SK-N-SH (cell line): ENCODE measurements at regions not wholly inside any gene's neighbourhood (a gene's known extent, or its start where the extent isn't known, plus 50 kb on each side); places are given as distances from the start of the nearest gene placed in this dataset.

Experiments used
- CTCF ChIA-PET: fragments of 300-600, 350-600 bp; formaldehyde crosslinking; extraction: SDS; loops from one replicate; lab custom pipeline; 2021; lab: Yijun Ruan, JAX
- POLR2A ChIA-PET: fragments of 350-600 bp; sonication (Branson Sonifier 250); formaldehyde crosslinking; extraction: SDS; loops from one replicate; lab custom pipeline; 2020; ENCODE audit warnings: antibody characterized with exemption, inconsistent platforms; lab: Yijun Ruan, JAX
- DNase-seq: peaks from one replicate; pipeline ENCODE4 v3.0.0; 2012
- H2AFZ ChIP-seq: fragments of 200-600 bp; sonication (generic); 2 replicates; pipeline ENCODE4 v1.8.1; 2016; ENCODE audit warnings: antibody characterized with exemption, mild to moderate bottlenecking, low read depth
- H3F3A ChIP-seq: fragments of 200-600 bp; sonication (generic); replicated peaks from 2 replicates; pipeline ENCODE3; 2016; ENCODE audit warnings: antibody characterized with exemption, mild to moderate bottlenecking; ENCODE audit not compliant: insufficient read depth
- H3K27ac ChIP-seq, 2 experiments: fragments of 200-500 bp in 1 of 2; fragments of 200-600 bp in 1 of 2; sonication (Bioruptor generic) in 1 of 2; sonication (generic), shearing (Covaris generic) in 1 of 2; 2 replicates each; pipeline versions ENCODE4 v1.5.1 to v1.6.1; 2014 to 2016; ENCODE audit warnings: low read depth in 2 of 2, inconsistent platforms in 1 of 2, low read length in 1 of 2, mild to moderate bottlenecking in 1 of 2, mixed read lengths in 1 of 2
- H3K27me3 ChIP-seq: fragments of 200-600 bp; sonication (generic), shearing (Covaris generic); 2 replicates; pipeline ENCODE4 v1.6.1; 2016; ENCODE audit warnings: mixed run types; ENCODE audit not compliant: insufficient read depth
- H3K36me3 ChIP-seq, 2 experiments: fragments of 200-500 bp in 1 of 2; fragments of 200-600 bp in 1 of 2; sonication (Bioruptor generic) in 1 of 2; sonication (generic) in 1 of 2; replicated peaks in 1 of 2; 2 replicates each; pipeline versions ENCODE3 to v1.5.1; 2014 to 2016; ENCODE audit warnings: low read length in 1 of 2, mild to moderate bottlenecking in 1 of 2; ENCODE audit not compliant: insufficient read depth in 2 of 2, control insufficient read depth in 1 of 2
- H3K4me1 ChIP-seq, 2 experiments: fragments of 200-500 bp in 1 of 2; fragments of 200-600 bp in 1 of 2; sonication (Bioruptor generic) in 1 of 2; sonication (generic), shearing (Covaris generic) in 1 of 2; 2 replicates each; pipeline versions ENCODE4 v1.5.1 to v1.6.1; 2014 to 2016; ENCODE audit warnings: low read depth in 1 of 2, low read length in 1 of 2, mixed run types in 1 of 2; ENCODE audit not compliant: insufficient read depth in 2 of 2, control insufficient read depth in 1 of 2
- H3K4me2 ChIP-seq: fragments of 200-600 bp; sonication (generic), shearing (Covaris generic); 2 replicates; pipeline ENCODE4 v1.6.1; 2017; ENCODE audit warnings: mixed run types
- H3K4me3 ChIP-seq, 2 experiments: fragments of 200-500 bp in 1 of 2; fragments of 200-600 bp in 1 of 2; sonication (Bioruptor generic) in 1 of 2; sonication (generic), shearing (Covaris generic) in 1 of 2; 2 replicates each; pipeline versions ENCODE4 v1.5.1 to v1.8.1; 2014 to 2016; ENCODE audit warnings: low read depth in 2 of 2, inconsistent platforms in 1 of 2, low read length in 1 of 2, mild to moderate bottlenecking in 1 of 2, mixed read lengths in 1 of 2, moderate library complexity in 1 of 2
- H3K79me2 ChIP-seq: fragments of 200-600 bp; sonication (generic); 2 replicates; pipeline ENCODE4 v1.8.1; 2017; ENCODE audit warnings: mild to moderate bottlenecking; ENCODE audit not compliant: insufficient read depth
- H3K9ac ChIP-seq: fragments of 200-600 bp; sonication (generic); 2 replicates; pipeline ENCODE4 v1.6.1; 2017; ENCODE audit warnings: mixed run types
- H3K9me2 ChIP-seq: fragments of 200-600 bp; sonication (generic); 2 replicates; pipeline ENCODE4 v1.6.1; 2017; ENCODE audit warnings: mixed run types
- H3K9me3 ChIP-seq: fragments of 200-600 bp; sonication (generic); 2 replicates; pipeline ENCODE4 v1.6.1; 2017; ENCODE audit warnings: mixed run types, mild to moderate bottlenecking, moderate library complexity
- H4K20me1 ChIP-seq: fragments of 200-600 bp; sonication (generic); 2 replicates; pipeline ENCODE4 v1.6.1; 2017; ENCODE audit warnings: mild to moderate bottlenecking, mixed run types; ENCODE audit not compliant: insufficient read depth
- CHD2 ChIP-seq: fragments of 150-350 bp; IDR thresholded peaks from 2 replicates; pipeline ENCODE4 v1.6.1; 2018; ENCODE audit warnings: low read length; ENCODE audit not compliant: partially characterized antibody
- ELF1 ChIP-seq: IDR thresholded peaks from 2 replicates; pipeline ENCODE4 v1.4.0; 2012
- FOSL2 ChIP-seq: IDR thresholded peaks from 2 replicates; pipeline ENCODE4 v1.4.0; 2012; ENCODE audit warnings: low read depth, mild to moderate bottlenecking, moderate library complexity, borderline replicate concordance
- GATA2 ChIP-seq: sonication (generic); formaldehyde crosslinking; IDR thresholded peaks from 2 replicates; pipeline ENCODE4 v1.5.0; 2020; ENCODE audit warnings: mild to moderate bottlenecking, missing genetic modification reagents
- IRF3 ChIP-seq: fragments of 150-350 bp; IDR thresholded peaks from 2 replicates; pipeline ENCODE4 v1.6.1; 2016; ENCODE audit warnings: mild to moderate bottlenecking, low read depth, low read length
- MAX ChIP-seq: IDR thresholded peaks from 2 replicates; pipeline ENCODE4 v1.4.0; 2012; ENCODE audit warnings: low read depth
- MEF2A ChIP-seq: IDR thresholded peaks from 2 replicates; pipeline ENCODE4 v1.4.0; 2012; ENCODE audit warnings: low read depth, borderline replicate concordance
- NFIC ChIP-seq: IDR thresholded peaks from 2 replicates; pipeline ENCODE4 v1.4.0; 2012; ENCODE audit warnings: borderline replicate concordance
- PBX3 ChIP-seq: IDR thresholded peaks from 2 replicates; pipeline ENCODE4; 2012
- POLR2AphosphoS5 ChIP-seq: IDR thresholded peaks from 2 replicates; pipeline ENCODE4 v1.6.1; 2012; ENCODE audit warnings: low read depth, low read length
- REST ChIP-seq: IDR thresholded peaks from 2 replicates; pipeline ENCODE4 v1.6.1; 2012; ENCODE audit warnings: mild to moderate bottlenecking, low read depth, low read length, moderate library complexity
- RXRA ChIP-seq: IDR thresholded peaks from 2 replicates; pipeline ENCODE4 v1.4.0; 2012; ENCODE audit warnings: low read depth, mild to moderate bottlenecking, borderline replicate concordance
- TEAD4 ChIP-seq: IDR thresholded peaks from 2 replicates; pipeline ENCODE4 v1.4.0; 2012; ENCODE audit warnings: mild to moderate bottlenecking, borderline replicate concordance; ENCODE audit not compliant: insufficient read depth
- USF2 ChIP-seq: fragments of 150-350 bp; IDR thresholded peaks from 2 replicates; pipeline ENCODE4 v1.6.1; 2017; ENCODE audit warnings: antibody characterized with exemption, low read length, low read depth, borderline replicate concordance
- YY1 ChIP-seq: IDR thresholded peaks from 2 replicates; pipeline ENCODE4 v1.4.0; 2012; ENCODE audit warnings: low read depth, mild to moderate bottlenecking
- ZBTB33 ChIP-seq: IDR thresholded peaks from 2 replicates; pipeline ENCODE4 v1.4.0; 2012; ENCODE audit warnings: low read depth, borderline replicate concordance
- WGBS: methylation state at CpG from one replicate; pipeline ENCODE4 v1.1.6; 2017; ENCODE audit warnings: low lambda C conversion rate; 5-methylcytosine and 5-hydroxymethylcytosine counted together

GRCh38 chr11:134487696-134488095 is 75.7 kb upstream of the B3GAT1 start (continued):
- TF ChIP-seq REST (no peak), MEF2A (no peak)

- CTCF ChIA-PET: no interaction called here
- H2AFZ ChIP-seq: no peak overlapping the region
- POLR2A ChIA-PET: no interaction called here
- no peak overlapping the region for H3K9ac ChIP-seq
- H3K4me2 ChIP-seq: no peak overlapping the region
- no peaks in the 10 kb centered on the region for H3K9me3 ChIP-seq
- WGBS: 26% methylated on average over 6 of the region's 6 CpGs
- H3K4me1 ChIP-seq: no peaks in the 10 kb centered on the region
- no peaks in the 10 kb centered on the region for H3K79me2 ChIP-seq
- H3K27ac ChIP-seq: no peak overlapping the region
- H3K4me3 ChIP-seq: no peak overlapping the region
- H4K20me1 ChIP-seq: no peaks in the 10 kb centered on the region
- no peaks in the 10 kb centered on the region for H3K9me2 ChIP-seq
- H3K36me3 ChIP-seq: no peaks in the 10 kb centered on the region
- TF ChIP-seq TEAD4: no peak
- TF ChIP-seq POLR2AphosphoS5: no peak
- no peak for TF ChIP-seq USF2
- no peak for TF ChIP-seq MAX
- TF ChIP-seq ZBTB33: no peak
- TF ChIP-seq IRF3: no peak
- no peak for TF ChIP-seq CHD2
- no peak for TF ChIP-seq YY1
- no peak for TF ChIP-seq FOSL2
- TF ChIP-seq PBX3: no peak
- no peak for TF ChIP-seq RXRA
- no peak for TF ChIP-seq NFIC
- no peak for TF ChIP-seq GATA2 (CRISPR knock-in tag)
- no peak for TF ChIP-seq ELF1
- H3F3A ChIP-seq: no peaks in the 10 kb centered on the region
- H3K27me3 ChIP-seq: no peaks in the 10 kb centered on the region
- DNase-seq: no peak
These were observed 74.7 kb upstream of the B3GAT1 start for GRCh38 chr11:134486704-134487103.
